ENCODE measurements at regions not wholly inside any gene's neighbourhood (a gene's known extent, or its start where the extent isn't known, plus 50 kb on each side); places are given as distances from the start of the nearest gene placed in this dataset.

DNA sequence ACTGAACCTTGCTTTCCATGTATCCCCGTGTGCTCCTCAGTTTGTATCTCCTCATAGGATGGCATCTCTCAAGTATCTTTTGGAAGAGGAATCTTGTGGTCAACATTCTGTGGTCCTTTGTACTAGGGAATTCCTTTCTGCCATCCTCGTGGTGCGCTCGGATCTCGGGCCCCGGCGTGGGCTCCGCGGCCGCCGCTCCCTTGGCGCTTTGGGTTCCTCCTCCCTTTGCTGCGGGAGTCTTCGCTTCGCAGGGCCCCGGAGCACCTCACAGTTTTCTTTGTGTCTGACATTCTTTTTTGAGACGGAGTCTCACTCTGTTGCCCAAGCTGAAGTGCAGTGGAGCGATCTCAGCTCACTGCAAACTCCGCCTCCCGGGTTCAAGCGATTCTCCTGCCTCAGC is 264.7 kb downstream of the IRS2 start:
- DNase-seq (ENCODE audit: low read depth in 2 of 2), result no peak

DNA sequence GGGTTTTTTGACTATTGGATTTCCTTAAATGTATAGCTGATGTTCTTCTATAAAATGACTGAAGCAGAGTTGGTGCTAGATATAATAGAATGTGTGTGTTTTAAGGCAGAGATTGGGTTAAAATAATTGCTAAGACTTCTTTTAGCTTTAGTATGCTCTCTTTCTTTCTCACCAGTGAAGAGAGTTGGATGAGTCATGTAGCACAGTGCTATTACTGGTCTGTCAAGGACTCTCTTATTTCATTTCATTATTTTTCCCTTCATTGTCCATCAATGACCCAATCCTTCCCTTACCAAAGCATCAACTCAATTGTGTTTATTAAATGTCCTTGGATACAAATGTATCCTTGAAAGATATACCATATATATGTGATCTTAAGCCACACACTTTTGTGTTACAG is 268.9 kb downstream of the IRS2 start:
- no peak for DNase-seq (ENCODE audit: low read depth in 2 of 2)

DNA sequence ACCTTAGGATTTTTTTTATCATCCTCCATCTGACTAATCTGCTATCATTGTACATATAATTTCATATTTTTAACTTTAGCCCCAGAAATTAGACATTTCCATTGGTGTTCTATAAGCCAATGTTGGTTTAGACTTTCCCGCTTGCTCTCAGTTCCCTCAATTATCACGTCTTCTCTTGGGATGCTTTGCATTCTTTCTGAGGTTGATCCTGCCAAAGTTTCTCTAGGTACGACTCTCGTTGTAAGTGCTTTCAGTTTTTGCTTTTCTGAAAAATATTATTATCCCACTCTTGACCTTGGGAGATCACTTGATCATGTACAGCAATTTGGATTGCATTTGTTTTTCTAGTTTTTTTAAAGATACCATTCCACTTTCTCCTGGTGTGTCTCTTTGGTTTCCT is 270.2 kb downstream of the IRS2 start:
- DNase-seq (ENCODE audit: low read depth in 2 of 2), result no peak

DNA sequence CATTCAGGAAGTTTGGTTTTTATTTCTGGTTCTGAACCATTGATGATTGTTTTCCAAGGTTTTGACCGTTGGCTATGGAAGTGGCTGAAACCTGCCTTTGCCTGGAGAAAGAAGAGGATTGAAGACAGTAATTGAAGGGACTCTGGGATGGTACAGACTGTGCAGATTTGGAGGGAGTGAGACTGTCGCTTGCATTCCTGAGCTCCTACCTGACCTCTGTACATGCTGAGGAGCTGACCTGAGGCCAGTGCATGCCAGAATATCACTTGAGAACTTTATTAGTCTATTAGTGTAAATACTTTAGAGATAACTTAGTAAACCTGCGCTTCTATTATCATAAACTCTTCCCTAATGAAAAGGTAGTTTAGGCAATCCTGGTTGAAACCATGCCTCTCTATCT is 276.4 kb downstream of the IRS2 start:
- no peak for DNase-seq (ENCODE audit: low read depth in 2 of 2)

DNA sequence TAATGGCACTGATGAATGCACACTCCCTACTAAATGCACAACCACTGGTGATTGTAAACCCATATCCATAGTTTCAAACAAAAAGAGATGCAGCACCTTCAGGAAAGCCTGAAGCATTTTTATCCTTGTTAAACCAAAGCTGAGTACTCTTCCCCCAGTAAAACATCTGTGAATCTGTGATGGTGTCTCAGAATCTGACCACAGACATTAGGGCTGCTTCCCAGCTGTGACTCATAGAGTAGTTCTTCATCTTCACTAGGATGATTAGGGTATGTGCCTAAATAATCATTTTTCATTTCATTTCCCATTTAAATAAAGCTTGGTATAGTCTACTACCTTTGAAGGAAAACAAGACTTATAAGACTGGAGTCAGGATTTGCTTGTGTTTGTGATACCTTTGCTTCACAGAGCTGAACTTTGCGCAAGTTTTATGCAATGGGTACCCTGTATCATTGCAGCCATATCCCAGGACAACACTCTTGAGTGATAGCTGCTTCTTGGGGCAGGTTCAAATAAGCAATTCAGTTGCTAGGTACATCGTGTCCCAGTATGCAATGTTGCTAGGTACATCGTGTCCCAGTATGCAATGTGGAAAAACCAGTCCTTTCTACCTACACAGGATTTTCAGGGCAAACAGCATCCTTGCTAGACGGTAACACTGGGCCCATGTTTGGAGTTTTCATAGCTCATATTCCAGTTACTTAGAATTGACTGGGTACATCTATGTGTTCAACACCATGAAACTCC is 277.1 kb downstream of the IRS2 start:
- DNase-seq (ENCODE audit: low read depth in 2 of 2), result no peak

DNA sequence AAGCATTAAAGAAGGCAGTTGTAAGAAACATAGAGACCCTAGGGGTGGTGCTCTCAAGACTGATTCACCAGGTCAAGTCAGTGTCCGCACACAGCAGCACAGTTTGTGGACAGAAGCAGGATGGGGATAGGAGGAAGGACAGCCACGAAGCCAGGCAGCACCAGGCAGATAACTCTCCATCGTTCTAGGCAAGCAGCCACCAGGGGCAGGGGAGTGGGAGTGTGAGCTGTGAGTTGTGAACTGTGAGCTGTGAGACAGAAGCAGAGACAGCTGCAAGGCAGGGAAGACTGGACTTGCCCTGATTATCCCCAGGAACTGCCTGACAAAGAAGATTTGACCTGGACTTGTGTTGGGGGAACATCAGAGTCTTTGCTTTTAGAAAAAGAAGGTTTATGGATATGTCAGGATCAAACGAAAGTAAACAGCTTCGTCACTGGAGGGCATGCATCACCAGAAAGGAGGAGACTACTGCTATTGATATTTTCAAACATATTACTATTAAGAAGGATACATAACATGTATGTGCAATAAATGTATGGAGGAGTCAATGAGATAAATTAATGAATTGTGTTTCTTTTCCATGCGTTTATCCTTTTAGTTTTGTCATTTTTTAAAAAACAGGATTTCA is 286.1 kb downstream of the IRS2 start:
- DNase-seq (ENCODE audit: low read depth in 2 of 2), result no peak

DNA sequence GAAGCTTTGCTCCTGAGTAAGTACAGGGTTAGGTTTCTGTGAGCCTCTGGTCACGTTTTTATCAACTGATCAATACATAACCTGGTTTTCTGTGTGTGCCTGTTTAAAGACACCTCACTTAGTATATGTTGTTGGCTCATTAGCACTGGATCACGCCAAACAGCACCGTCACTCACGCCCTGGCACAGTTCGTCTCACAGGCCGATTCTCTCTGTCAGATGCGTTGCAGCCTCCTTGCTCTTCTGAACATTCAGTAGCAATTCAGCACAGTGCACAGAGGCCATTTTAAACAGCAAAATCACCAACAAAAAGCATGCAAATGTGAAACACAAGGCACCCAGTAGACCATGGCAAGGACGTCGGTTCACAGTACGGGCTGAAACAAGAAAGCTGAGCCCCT is 288.5 kb downstream of the IRS2 start:
- DNase-seq (ENCODE audit: low read depth in 2 of 2), result no peak

DNA sequence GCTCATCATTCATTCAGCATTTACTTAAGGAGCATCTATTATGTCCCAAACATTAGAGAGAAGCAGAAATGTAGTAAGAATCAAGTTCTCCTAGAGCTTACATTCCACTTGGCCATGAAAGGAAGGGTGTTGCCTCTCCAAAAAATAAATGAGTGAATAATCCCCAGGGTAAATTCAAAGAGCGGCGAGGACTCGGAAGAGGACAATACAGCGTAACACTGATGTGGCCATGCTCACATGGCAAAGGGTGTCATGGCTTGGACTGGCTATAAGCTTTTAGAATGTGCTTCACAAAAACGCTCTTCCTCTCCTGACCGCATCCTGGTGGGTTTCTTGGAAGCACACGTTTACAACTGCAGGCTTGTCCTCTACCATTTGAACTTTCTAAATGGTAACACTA is 290.2 kb downstream of the IRS2 start:
- DNase-seq (ENCODE audit: low read depth in 2 of 2), result no peak

DNA sequence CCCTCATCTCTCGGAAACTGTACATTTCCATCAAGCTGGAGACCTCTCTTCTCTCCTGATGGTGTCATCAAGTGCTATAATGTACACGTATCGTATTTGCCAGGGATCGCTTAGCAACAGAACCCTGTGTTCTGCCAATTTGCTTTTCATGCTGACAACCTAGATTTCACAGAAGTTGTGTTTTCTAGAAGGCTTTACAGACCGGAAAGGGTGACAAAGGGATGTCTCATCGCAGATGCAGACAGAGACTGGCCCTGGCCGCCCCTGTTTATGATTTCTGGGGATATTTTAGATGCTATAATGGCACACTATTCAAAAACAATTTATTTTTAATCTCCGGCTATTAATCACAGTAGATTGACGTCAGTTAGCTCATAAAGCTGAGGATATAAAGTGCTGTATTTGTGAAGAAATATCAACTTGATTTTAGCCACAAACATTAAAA is 291.4 kb downstream of the IRS2 start:
- no peak for DNase-seq (ENCODE audit: low read depth in 2 of 2)

DNA sequence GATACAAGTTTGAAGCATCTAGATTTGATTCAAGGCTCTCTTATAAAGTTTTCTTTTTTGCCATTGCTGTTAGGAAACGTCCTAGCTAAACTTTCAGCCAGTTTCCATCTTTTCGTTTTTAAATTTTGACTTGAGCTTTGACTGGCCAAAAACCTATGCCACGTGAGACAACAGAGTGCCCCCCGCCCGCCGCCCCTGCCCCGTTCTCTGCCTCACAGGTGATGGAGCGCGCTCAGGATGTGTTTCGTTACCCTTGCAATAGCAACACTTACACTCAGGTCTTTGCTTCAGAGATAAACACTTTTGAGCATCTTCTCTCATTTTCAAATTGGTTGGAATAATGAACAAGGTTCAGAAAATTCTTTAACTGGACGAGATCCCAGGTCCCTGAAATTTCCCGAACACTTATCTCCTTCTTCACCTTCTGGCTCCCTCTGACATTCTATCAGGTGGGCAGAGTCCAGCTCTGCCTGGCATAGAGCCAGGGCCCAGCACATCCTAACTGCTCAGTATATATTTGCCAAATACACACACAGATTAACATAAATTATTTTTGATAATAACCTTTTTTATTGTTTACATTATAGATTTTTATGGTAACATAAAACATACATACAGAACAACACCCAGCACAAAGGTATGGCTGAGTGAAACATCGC is 301.1 kb downstream of the IRS2 start:
- DNase-seq (ENCODE audit: low read depth in 2 of 2), result no peak

DNA sequence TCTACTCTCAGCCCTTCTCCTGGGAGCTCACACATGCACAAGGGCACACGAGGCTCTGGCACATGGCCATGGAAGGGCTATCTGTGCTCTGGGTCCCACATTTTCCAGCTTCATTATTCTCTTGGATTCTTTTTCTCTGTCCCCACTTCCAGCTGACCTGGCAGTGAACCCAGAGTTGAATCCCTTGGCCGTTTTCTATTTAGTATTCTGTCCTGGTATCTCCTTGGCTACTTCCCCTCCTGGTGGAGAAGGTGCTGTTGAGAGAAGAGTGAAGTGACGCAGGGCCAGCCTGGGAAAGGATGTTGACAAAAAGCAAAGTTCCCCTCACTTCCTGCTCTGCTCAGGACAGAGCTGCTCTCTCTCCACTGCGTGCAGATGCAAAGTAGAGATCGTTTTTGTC is 303.1 kb downstream of the IRS2 start:
- DNase-seq (ENCODE audit: low read depth in 2 of 2), result no peak

DNA sequence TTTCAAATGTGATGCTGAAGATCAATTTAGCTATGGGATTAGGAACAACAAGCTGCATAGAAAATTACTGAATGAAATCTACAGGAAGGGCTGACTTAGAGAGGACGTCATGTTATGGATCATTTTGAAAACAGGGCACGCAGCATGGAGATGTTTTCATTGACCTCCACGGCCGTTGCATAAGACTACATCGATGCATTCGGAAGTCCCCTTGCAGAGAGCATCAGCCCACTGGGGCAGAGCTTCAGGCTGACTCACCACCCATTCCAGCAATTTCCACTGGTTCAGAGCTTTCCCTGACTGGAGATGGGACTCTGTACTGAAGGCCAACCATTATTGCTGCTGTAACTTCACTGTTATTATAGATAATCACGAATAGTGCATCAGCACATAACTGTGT is 305.3 kb downstream of the IRS2 start:
- no peak for DNase-seq (ENCODE audit: low read depth in 2 of 2)

DNA sequence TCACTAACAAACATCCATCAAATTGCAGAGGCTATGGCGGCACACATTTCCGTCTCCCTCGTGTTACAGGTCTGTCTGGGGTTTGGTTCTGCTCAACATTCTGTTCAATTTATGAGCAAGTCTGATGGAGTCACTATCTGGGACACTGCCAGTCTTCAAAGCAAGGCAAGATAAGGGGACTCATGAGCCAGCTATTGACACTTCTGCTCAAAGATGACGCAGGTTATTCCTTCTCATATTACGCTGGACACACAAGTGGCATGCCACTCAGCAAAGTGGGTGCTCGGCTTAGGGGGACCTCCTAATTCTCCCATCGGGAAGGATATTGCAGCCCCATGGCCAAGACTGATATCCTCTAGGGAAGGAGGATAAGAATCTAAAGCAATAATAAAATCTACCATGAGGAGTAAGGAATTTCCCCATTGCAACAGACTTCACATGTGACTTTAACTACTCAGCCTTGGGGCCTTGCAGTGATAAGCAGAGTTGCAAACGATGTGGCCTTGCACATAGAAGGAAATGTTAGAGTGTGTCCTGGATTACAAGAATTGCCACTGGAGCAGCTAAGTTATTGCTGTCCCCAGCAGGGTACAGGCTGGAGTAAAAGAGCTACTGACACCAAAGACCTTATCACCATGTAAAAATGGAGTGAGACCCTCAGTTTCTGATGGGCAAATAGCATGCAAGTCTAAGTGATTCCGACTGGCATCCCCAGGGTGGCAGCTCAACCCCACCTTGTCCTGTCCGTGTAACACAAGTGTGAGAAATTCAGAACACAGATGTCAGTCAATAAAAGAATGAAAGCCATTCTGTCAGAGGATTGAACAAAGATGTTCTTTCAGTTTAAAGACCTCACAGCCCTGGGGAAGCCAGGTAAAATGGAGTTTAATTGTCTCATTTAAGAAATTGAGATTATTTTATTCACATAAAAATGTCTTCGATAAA is 306.1 kb downstream of the IRS2 start:
- DNase-seq (ENCODE audit: low read depth in 2 of 2), result no peak

DNA sequence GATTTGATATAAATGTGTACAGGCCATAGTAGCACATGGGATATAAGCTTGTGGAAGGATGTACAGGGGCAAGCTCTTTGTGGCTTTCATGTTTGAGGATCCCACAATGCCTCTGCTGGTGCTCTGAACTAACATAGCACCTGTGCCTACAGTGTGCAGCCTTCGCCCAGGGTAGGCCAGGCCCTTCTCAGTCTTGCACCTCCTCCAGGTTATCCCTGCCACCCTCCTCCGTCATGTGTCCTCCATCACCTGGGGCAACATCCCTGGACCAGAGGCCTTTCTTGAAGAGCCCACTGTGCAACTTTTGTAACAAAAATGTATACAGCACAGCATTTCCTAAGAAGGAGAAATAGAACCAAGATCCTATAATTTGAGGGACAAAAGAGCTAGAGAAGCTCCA is 306.8 kb downstream of the IRS2 start:
- DNase-seq (ENCODE audit: low read depth in 2 of 2), result no peak

DNA sequence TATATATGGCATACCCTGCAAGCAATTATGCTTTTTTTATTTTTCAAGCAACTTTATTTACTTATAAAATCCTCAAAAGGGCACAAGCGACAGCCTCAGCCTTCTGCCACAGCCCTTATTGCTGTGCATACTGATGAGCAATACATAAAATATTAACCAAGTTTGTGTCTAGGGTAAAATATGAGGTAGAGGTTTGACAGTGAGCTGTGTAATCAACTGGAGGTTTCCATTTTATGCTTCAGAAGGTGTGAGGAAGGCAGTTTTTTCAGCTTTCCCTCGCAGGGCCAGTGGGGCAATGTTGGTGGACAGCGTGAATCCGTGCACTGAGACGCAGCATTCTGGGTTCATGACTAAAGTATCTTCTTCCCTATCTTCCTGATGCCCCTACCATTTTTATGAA is 310.4 kb downstream of the IRS2 start:
- DNase-seq (ENCODE audit: low read depth in 2 of 2), result no peak

DNA sequence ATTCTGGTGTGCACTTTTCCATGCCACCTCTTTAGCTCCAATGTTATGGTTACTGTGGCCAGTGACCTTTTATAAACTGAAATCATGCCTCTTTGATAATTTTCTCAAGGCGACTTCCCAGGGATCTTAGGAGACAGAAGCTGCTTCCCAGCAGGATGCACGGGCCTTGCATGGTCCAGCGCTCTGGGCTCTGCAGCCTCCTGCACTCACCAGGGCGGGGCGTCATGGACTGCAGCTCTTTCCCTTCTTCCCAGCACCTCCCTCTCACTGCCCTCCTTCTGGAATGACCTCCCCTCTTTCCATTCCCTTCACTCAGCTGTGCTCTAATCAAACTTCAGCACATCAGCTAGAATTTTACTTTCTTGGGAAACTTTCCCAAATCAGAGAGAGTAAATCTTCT is 318.3 kb downstream of the IRS2 start:
- DNase-seq (ENCODE audit: low read depth in 2 of 2), result no peak

DNA sequence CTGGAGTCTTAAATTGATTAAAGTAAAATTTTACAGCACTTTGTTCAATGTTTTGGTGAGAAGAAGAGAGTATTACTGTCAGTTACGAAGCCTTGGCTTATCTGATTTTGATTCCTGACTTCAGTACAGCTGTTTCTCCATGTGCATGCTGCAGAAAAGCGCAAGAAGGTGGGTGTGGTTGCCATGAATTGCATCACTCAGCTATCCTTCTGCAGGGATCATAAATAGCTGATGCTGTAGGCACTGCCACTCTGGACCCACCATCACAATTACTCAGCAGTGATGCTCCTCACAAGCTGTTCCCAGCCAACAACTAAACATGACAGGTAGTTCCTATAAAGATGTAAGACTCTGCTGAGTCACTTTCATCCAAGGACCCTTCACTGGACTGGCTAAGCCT is 321.2 kb downstream of the IRS2 start:
- DNase-seq (ENCODE audit: low read depth in 2 of 2), result no peak

DNA sequence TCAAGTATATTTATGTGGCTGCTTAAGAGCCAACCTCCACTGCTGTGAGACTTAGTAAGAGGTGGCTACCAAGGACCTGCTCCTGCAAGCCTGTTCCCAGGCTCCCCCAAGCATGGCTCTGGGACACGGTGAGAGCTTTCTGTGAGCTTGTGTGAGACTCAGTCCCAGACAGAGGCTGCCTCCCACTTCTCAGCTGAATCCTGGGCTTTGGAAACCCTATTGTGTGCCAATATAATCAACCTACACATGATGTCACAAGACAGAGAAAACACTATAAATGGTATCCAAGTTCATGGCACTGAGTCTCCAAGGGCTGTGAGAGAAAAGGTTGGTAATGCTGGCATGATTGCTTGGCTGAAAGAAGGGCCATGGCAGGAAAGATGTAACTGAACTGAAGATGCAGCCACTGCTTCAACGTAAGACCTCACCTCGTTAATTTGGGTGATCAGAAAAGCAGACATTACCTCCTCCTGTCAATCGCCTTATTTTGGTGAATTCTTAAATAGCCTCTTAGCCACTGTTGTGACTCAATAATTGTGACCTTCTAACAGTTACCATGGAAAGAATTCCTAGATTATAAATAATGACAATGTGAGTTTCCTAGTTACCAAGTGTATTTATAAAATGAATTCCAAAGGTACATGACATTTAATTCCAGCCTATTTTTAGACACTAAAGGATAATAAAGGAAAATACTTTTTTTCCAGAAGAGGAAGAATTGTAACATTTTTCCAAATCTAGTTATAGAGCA is 332.0 kb downstream of the IRS2 start:
- DNase-seq (ENCODE audit: low read depth in 2 of 2), result no peak

DNA sequence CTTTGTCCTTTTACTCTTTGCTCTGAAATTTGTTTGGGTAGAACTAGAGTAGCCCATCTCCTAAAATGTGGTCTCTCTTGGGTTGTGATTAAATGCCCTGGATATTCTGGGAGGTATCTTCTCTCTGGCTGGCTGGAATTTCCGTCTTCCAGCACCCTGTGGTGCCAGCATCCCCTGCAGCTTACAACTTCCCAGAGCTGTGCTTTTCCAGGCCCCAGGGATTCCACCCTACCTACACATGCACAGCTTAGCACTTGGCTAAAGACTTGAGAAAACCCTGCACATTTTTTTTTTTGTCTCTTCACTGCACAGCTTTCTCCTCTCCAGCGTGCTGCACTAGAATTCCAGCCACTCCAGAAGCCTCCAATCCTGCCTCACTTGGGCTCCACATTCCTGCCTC is 334.7 kb downstream of the IRS2 start:
- no peak for DNase-seq (ENCODE audit: low read depth in 2 of 2)

DNA sequence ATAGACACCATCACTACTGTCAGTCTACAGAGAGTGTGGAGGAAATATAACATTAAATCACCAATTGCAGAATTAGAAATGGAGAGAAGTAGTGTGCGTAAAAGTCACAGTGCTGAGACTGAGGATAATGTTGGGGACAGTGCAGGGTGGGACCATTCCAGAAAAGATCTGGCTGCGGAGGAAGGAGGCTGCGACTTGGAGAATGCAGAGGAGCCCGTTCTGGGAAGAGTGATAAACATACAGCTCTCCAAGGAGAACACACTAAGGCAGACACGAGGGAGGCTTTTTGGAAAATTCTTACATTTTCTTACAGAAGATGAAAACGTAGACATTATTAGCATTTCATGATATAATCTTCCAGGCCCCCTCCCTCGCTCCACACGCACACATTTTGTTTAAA is 337.8 kb downstream of the IRS2 start:
- no peak for DNase-seq (ENCODE audit: low read depth in 2 of 2)

DNA sequence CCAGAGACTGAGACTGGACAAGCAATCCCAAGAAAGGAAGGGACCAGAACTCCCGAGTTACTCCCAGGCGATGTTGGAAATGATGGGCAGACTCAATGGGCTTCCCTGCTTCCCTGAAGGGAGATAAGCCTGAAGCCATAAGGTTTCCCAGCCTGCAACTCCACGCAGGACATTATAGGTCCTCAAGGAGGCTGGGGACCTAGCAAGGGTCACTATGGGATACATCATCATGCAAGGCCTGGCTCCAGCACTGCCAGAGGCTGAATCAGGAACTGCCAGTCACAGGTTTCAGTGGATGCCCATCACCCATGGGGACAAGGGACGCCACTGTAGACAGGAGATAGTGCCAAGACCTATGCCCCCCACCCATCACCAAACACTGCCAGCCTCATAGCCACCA is 338.7 kb downstream of the IRS2 start:
- DNase-seq (ENCODE audit: low read depth in 2 of 2), result no peak

All from stimulated activated CD8-positive, alpha-beta memory T cell treated with anti-CD3 and anti-CD28 coated beads, Interleukin-7, amount 100 ng/mL, for 1 hour (primary cell).